ENCODE measurements at regions not wholly inside any gene's neighbourhood (a gene's known extent, or its start where the extent isn't known, plus 50 kb on each side); places are given as distances from the start of the nearest gene placed in this dataset.
"Not testable (repeated sequence)": the region's sequence is repeated elsewhere in the genome, so short reads cannot be mapped to it uniquely, and the experiment has no call there.

- peaks cover 9% of the 10 kb centered on the region for H3K9me3 ChIP-seq (ENCODE audit: low read length)
- H3K4me3 ChIP-seq (ENCODE audit: low read depth in 1 of 2, low read length in 2 of 2), result no peak overlapping the region
- H3K4me1 ChIP-seq (ENCODE audit: insufficient read depth, low read length), result no peaks in the 10 kb centered on the region
- no peaks in the 10 kb centered on the region for H3K27me3 ChIP-seq (ENCODE audit: control insufficient read depth in 1 of 2, insufficient read depth in 2 of 2, low read length in 2 of 2)
- no peak overlapping the region for H3K27ac ChIP-seq (ENCODE audit: low read depth, low read length)
- H3K36me3 ChIP-seq (ENCODE audit: insufficient read depth, low read length), result no peaks in the 10 kb centered on the region
- no peak overlapping the region for H3K9ac ChIP-seq (ENCODE audit: low read length)
Measured at GRCh38 chr1:29559056-29559455, 322.7 kb downstream of the PTPRU start.

- Histone ChIP-seq H3K4me3 (ENCODE audit: low read depth in 1 of 2, low read length in 2 of 2) (no peak overlapping the region), H3K36me3 (ENCODE audit: insufficient read depth, low read length) (no peaks in the 10 kb centered on the region), H3K4me1 (ENCODE audit: insufficient read depth, low read length) (no peaks in the 10 kb centered on the region), H3K9me3 (ENCODE audit: low read length) (peaks cover under 1% of the 10 kb centered on the region), H3K27ac (ENCODE audit: low read depth, low read length) (no peak overlapping the region), H3K9ac (ENCODE audit: low read length) (no peak overlapping the region), H3K27me3 (ENCODE audit: control insufficient read depth in 1 of 2, insufficient read depth in 2 of 2, low read length in 2 of 2) (no peaks in the 10 kb centered on the region)
Measured at GRCh38 chr1:29557701-29558600, 321.6 kb downstream of the PTPRU start.

GRCh38 chr1:29557066-29557465 lies 320.7 kb downstream of the PTPRU start:
- no peaks in the 10 kb centered on the region for H3K36me3 ChIP-seq (ENCODE audit: insufficient read depth, low read length)
- no peaks in the 10 kb centered on the region for H3K27me3 ChIP-seq (ENCODE audit: control insufficient read depth in 1 of 2, insufficient read depth in 2 of 2, low read length in 2 of 2)
- H3K4me3 ChIP-seq (ENCODE audit: low read depth in 1 of 2, low read length in 2 of 2), result no peak overlapping the region
- no peaks in the 10 kb centered on the region for H3K9me3 ChIP-seq (ENCODE audit: low read length)
- H3K4me1 ChIP-seq (ENCODE audit: insufficient read depth, low read length), result no peaks in the 10 kb centered on the region
- H3K27ac ChIP-seq (ENCODE audit: low read depth, low read length), result no peak overlapping the region
- no peak overlapping the region for H3K9ac ChIP-seq (ENCODE audit: low read length)

- Histone ChIP-seq H3K27me3 (ENCODE audit: control insufficient read depth in 1 of 2, insufficient read depth in 2 of 2, low read length in 2 of 2) (no peaks in the 10 kb centered on the region), H3K36me3 (ENCODE audit: insufficient read depth, low read length) (no peaks in the 10 kb centered on the region), H3K9me3 (ENCODE audit: low read length) (no peaks in the 10 kb centered on the region), H3K9ac (ENCODE audit: low read length) (no peak overlapping the region), H3K27ac (ENCODE audit: low read depth, low read length) (no peak overlapping the region), H3K4me3 (ENCODE audit: low read depth in 1 of 2, low read length in 2 of 2) (no peak overlapping the region), H3K4me1 (ENCODE audit: insufficient read depth, low read length) (no peaks in the 10 kb centered on the region)
Measured at GRCh38 chr1:29556657-29557056, 320.3 kb downstream of the PTPRU start.

- H3K9me3 ChIP-seq (ENCODE audit: low read length), result no peaks in the 10 kb centered on the region
- peaks cover 0 to 5% of the 10 kb centered on the region in 2 donors for H3K27me3 ChIP-seq (ENCODE audit: control insufficient read depth in 1 of 2, insufficient read depth in 2 of 2, low read length in 2 of 2)
- H3K36me3 ChIP-seq (ENCODE audit: insufficient read depth, low read length), result no peaks in the 10 kb centered on the region
- H3K27ac ChIP-seq (ENCODE audit: low read depth, low read length), result no peak overlapping the region
- no peak overlapping the region for H3K4me3 ChIP-seq (ENCODE audit: low read depth in 1 of 2, low read length in 2 of 2)
- H3K9ac ChIP-seq (ENCODE audit: low read length), result no peak overlapping the region
- H3K4me1 ChIP-seq (ENCODE audit: insufficient read depth, low read length), result no peaks in the 10 kb centered on the region
Measured at GRCh38 chr1:29555043-29555620, 318.8 kb downstream of the PTPRU start.

- no peaks in the 10 kb centered on the region for H3K4me1 ChIP-seq (ENCODE audit: insufficient read depth, low read length)
- H3K9ac ChIP-seq (ENCODE audit: low read length), result no peak overlapping the region
- peaks cover 0 to 7% of the 10 kb centered on the region in 2 donors for H3K27me3 ChIP-seq (ENCODE audit: control insufficient read depth in 1 of 2, insufficient read depth in 2 of 2, low read length in 2 of 2)
- H3K27ac ChIP-seq (ENCODE audit: low read depth, low read length), result no peak overlapping the region
- H3K9me3 ChIP-seq (ENCODE audit: low read length), result no peaks in the 10 kb centered on the region
- no peak overlapping the region for H3K4me3 ChIP-seq (ENCODE audit: low read depth in 1 of 2, low read length in 2 of 2)
- H3K36me3 ChIP-seq (ENCODE audit: insufficient read depth, low read length), result no peaks in the 10 kb centered on the region
Measured at GRCh38 chr1:29554208-29554778, 318.0 kb downstream of the PTPRU start.

- Histone ChIP-seq H3K27ac (ENCODE audit: low read depth, low read length) (no peak overlapping the region), H3K4me3 (ENCODE audit: low read depth in 1 of 2, low read length in 2 of 2) (no peak overlapping the region), H3K4me1 (ENCODE audit: insufficient read depth, low read length) (no peaks in the 10 kb centered on the region)
Measured at GRCh38 chr1:29551123-29551936, 315.0 kb downstream of the PTPRU start.

GRCh38 chr1:29550119-29550841 lies 314.0 kb downstream of the PTPRU start:
- Histone ChIP-seq H3K36me3 (ENCODE audit: insufficient read depth, low read length) (no peaks in the 10 kb centered on the region), H3K9me3 (ENCODE audit: low read length) (no peaks in the 10 kb centered on the region), H3K27ac (ENCODE audit: low read depth, low read length) (no peak overlapping the region), H3K4me3 (ENCODE audit: low read depth in 1 of 2, low read length in 2 of 2) (no peak overlapping the region), H3K9ac (ENCODE audit: low read length) (no peak overlapping the region), H3K27me3 (ENCODE audit: control insufficient read depth in 1 of 2, insufficient read depth in 2 of 2, low read length in 2 of 2) (peaks cover 0 to 7% of the 10 kb centered on the region in 2 donors), H3K4me1 (ENCODE audit: insufficient read depth, low read length) (no peaks in the 10 kb centered on the region)

More at GRCh38 chr1:29551123-29551936, 315.0 kb downstream of the PTPRU start:
- H3K9ac ChIP-seq (ENCODE audit: low read length), result no peak overlapping the region
- no peaks in the 10 kb centered on the region for H3K36me3 ChIP-seq (ENCODE audit: insufficient read depth, low read length)
- peaks cover 0 to 7% of the 10 kb centered on the region in 2 donors for H3K27me3 ChIP-seq (ENCODE audit: control insufficient read depth in 1 of 2, insufficient read depth in 2 of 2, low read length in 2 of 2)
- no peaks in the 10 kb centered on the region for H3K9me3 ChIP-seq (ENCODE audit: low read length)

- H3K4me3 ChIP-seq (ENCODE audit: low read depth in 1 of 2, low read length in 2 of 2); H3K27me3 ChIP-seq (ENCODE audit: control insufficient read depth in 1 of 2, insufficient read depth in 2 of 2, low read length in 2 of 2); H3K36me3 ChIP-seq (ENCODE audit: insufficient read depth, low read length); H3K9ac ChIP-seq (ENCODE audit: low read length); H3K9me3 ChIP-seq (ENCODE audit: low read length); H3K4me1 ChIP-seq (ENCODE audit: insufficient read depth, low read length); H3K27ac ChIP-seq (ENCODE audit: low read depth, low read length): not testable (repeated sequence)
Measured at GRCh38 chr1:29549728-29550118, 313.4 kb downstream of the PTPRU start.

- no peak overlapping the region for H3K9ac ChIP-seq (ENCODE audit: low read length)
- H3K4me3 ChIP-seq (ENCODE audit: low read depth in 1 of 2, low read length in 2 of 2), result no peak overlapping the region
- H3K27ac ChIP-seq (ENCODE audit: low read depth, low read length), result no peak overlapping the region
- H3K27me3 ChIP-seq (ENCODE audit: control insufficient read depth in 1 of 2, insufficient read depth in 2 of 2, low read length in 2 of 2), result peaks cover 0 to 7% of the 10 kb centered on the region in 2 donors
- no peaks in the 10 kb centered on the region for H3K4me1 ChIP-seq (ENCODE audit: insufficient read depth, low read length)
- H3K9me3 ChIP-seq (ENCODE audit: low read length), result no peaks in the 10 kb centered on the region
- no peaks in the 10 kb centered on the region for H3K36me3 ChIP-seq (ENCODE audit: insufficient read depth, low read length)
Measured at GRCh38 chr1:29549001-29549400, 312.7 kb downstream of the PTPRU start.

Measured in muscle layer of colon (tissue), 2 donors.